GM18498 (cell line): ENCODE measurements at regions not wholly inside any gene's neighbourhood (a gene's known extent, or its start where the extent isn't known, plus 50 kb on each side); places are given as distances from the start of the nearest gene placed in this dataset.

Source experiments
- ATAC-seq: cut with Tn5 transposase; IDR thresholded peaks from one replicate; pipeline ENCODE4 v1.9.1; 2021; ENCODE audit warnings: mild to moderate bottlenecking, moderate library complexity; ENCODE audit not compliant: unreplicated experiment

GRCh38 chr19:30209617-30210600 lies 162.3 kb upstream of the ZNF536 start:
- no peak for ATAC-seq

- ATAC-seq: no peak
These were observed 159.6 kb upstream of the ZNF536 start for GRCh38 chr19:30212574-30212973.

GRCh38 chr19:30214651-30215051 lies 157.5 kb upstream of the ZNF536 start:
- ATAC-seq: no peak

GRCh38 chr19:30215248-30215647 lies 156.9 kb upstream of the ZNF536 start:
- no peak for ATAC-seq

GRCh38 chr19:30216453-30216852 lies 155.7 kb upstream of the ZNF536 start:
- ATAC-seq: no peak

GRCh38 chr19:30217461-30217860 lies 154.7 kb upstream of the ZNF536 start:
- no peak for ATAC-seq

GRCh38 chr19:30219702-30220101 lies 152.5 kb upstream of the ZNF536 start:
- no peak for ATAC-seq

DNA sequence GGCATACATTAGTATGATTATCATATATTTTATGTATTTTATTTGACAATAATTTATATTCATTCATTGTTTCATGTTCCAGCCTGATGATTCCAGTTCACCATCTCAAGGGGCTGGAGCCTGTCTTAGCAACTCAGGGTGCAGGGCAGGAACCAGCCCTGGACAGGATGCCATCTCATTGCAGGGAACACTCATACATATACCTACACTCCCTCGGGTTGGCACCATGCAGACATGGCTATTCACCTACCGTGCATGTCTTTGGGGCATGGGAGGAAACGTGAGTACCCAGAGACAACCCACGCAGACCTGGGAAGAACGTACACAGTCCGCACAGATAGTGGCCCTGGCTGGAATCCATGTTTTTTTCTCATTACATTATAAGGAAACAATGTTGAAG lies 151.0 kb upstream of the ZNF536 start:
- ATAC-seq: no peak

GRCh38 chr19:30222428-30222873 lies 149.7 kb upstream of the ZNF536 start:
- ATAC-seq: no peak

DNA sequence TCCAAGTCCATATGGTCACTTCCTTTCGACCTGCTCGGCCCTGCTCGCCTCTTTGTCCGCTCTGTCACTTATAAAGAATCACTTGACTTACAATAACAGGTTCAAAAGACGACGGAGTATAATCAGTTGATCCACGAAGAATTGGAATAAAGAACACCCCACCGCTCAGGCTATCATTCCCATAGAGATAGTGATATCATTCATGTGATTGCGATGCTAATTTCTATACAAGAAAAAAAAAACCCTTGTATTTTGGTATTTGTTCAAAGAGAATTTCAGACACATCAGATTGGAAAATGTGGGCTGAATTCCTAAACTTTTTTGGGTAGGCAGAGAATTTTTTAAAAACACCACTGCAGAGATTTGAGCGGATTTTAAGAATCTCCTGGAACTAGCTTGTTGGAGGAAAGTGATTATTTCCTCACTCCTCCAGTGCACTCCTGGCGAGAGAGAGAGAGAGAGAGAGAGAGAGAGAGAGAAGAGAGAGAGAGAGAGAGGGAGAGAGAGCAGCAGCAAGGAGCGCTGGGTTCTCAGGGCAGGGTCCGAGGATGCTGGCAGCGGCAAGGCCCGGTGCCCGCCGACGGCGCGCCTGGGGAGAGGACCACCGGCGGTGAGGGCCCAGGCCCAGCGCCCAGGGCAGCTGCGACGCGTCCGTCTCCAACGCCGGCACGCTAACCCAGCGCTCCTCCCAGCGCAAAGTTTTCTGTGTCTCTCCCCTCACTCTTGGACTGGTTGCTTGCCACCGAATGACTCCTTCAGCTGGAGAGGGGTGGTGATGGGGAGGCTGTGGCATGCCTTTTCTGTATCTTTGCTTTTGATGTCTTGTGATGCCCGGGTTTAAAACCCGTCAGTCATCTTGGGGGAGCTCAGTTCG lies 149.0 kb upstream of the ZNF536 start:
- no peak for ATAC-seq

- ATAC-seq: no peak
These were observed 148.1 kb upstream of the ZNF536 start for GRCh38 chr19:30223866-30224688.

DNA sequence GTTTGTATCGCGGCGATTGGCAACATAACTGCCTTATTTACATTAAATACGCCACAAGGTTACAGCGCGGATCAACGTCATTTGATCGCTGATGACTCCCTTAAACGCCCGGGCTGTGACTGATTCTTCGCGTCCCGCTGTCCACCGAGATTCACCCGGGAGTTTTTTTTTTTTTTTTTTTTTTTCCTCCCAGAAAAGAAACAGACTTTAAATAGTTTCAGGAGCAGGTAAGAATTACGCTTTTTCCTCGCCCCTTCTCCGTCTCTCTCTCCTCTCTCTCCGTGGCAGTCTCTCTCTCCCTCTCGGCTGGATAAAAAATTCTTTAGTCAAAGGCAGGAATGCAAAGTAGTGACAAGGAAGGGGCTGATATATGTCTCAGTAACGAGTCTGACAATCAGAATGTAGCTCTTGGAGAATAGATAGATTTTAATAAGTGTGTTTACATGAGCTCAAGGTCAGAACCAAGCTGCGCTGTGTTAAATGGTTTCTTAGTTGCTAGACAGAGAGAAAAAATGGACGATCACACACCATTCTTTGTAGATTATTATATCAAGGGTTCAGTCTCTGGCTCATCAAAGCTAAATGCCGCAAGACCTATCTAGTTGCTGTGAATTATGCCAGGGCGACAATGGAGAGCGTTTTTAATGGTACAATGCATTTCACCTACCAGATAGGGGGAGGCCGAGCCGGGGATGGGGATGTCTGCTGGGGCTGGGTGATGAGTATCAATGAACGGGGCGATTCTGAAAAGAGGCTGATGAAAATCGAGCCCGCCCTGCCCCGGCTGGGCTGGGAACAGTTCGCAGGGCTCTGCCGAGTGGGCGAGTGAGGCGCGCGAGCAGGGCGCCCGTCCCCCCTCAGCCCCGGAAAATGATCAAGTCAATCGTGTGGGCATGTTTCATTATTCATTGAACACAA lies 147.2 kb upstream of the ZNF536 start:
- no peak for ATAC-seq

GRCh38 chr19:30225676-30226463 lies 146.3 kb upstream of the ZNF536 start:
- no peak for ATAC-seq

DNA sequence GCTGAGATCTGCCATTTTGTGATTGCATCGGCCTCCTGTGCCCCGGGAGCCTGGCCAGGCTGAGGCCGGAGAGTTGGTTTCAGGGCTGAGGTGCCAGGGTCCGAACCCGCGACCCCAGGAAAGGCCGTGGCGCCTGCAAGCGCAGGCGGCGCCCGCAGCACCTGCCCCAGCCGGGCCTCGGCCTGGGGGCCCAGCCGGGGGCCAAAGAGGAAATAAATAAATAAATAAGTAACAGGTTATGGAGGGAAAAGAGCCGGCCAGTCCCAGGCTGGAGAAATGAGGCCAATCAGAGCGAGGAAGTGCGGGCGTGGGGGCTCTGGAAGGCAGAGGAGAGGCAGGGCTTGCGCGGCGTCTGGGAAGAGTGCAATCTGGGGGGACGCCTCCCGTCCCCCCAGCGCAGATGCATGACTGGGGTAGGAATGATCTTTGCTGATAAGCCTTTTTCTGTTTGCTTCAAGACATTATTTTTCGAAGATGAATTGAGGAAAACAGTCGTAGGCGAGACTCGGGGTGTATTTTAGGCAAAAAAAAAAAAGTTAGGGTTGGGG lies 145.6 kb upstream of the ZNF536 start:
- ATAC-seq: no peak

- no peak for ATAC-seq
These were observed 145.1 kb upstream of the ZNF536 start for GRCh38 chr19:30227012-30227621.

- ATAC-seq: peak; percentile 82
These were observed 144.5 kb upstream of the ZNF536 start for GRCh38 chr19:30227661-30228112.

DNA sequence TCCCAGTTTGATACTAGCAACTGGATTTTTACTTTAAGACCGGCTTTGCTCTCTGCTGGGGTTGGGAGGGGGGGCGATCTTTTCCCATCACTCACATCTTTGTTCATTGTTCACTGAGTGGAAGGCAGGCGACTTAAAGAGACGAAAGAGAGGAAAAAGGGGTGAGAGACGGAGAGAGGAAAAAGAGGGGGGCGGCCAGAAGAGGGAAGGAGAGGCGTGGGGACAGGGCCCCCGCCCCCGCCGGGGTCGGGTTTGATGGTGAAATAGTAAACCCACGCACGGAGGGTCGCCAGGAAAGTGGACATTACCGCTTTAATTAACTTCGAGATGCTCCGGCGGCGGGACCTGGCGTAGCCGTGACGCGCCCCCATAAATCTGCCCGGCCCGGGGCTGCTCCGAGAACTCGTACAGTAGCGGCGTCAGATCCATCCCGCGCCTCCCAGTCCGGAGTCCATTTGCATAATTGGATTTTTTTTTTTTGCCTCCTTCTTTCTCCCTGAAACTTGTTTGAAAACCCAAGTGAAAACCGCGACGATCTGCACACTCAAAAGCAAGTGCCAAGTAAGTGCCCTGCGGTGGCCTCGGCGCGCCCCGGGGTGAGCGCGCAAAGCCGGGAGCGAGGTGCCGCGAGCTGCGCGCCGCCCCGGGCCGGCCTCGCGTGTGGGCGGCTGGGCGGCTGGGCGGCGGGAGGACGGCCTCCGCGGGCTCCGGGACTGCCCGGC lies 143.9 kb upstream of the ZNF536 start:
- ATAC-seq: no peak
